Fibroblast of lung (primary cell): ENCODE measurements at regions not wholly inside any gene's neighbourhood (a gene's known extent, or its start where the extent isn't known, plus 50 kb on each side); places are given as distances from the start of the nearest gene placed in this dataset.

Experiments
- EZH2 ChIP-seq: IDR thresholded peaks from 2 replicates; pipeline ENCODE4 v1.5.1; 2012; ENCODE audit warnings: low read length, control low read depth, mild to moderate bottlenecking; ENCODE audit errors: missing control alignments
- TF ChIP-seq, protein P1 (sequence below), 2 donors: IDR thresholded peaks in 1 of 2; conservative IDR thresholded peaks in 1 of 2; 1 replicate in 1 of 2; 2 replicates in 1 of 2; pipeline ENCODE4 v1.5.1; 2011 to 2012; ENCODE audit warnings: low read length in 2 of 2, control low read depth in 1 of 2, inconsistent platforms in 1 of 2, low read depth in 1 of 2, mild to moderate bottlenecking in 1 of 2

DNA sequence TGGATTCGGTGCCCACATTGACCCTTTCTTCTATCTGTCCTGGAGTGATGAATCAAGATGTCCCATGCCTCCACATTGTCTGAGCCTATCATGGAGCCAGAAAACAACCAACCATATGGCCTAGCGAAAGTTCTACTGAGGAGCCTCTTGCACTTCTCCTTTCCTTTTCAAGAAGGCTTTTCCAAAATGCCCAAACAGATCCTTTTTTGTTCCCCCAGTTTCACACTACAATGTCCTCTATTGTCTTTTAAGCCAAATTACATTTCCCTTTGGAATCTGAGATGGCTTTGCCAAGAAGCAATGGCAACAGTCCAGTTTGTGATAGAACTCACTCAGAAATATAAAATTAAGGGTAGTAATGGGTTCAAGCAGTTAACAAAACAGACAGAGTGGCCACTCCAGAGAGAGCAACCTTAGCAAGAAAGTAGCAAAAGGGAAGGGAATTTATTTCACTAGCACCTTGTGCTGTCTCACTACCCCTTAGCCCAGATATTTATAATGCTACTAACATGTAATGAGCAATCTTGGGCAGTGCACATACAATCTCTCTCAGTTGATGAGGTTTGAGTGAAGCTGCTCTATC lies 194.6 kb upstream of the PDE1C start:
- TF ChIP-seq, protein P1, sequence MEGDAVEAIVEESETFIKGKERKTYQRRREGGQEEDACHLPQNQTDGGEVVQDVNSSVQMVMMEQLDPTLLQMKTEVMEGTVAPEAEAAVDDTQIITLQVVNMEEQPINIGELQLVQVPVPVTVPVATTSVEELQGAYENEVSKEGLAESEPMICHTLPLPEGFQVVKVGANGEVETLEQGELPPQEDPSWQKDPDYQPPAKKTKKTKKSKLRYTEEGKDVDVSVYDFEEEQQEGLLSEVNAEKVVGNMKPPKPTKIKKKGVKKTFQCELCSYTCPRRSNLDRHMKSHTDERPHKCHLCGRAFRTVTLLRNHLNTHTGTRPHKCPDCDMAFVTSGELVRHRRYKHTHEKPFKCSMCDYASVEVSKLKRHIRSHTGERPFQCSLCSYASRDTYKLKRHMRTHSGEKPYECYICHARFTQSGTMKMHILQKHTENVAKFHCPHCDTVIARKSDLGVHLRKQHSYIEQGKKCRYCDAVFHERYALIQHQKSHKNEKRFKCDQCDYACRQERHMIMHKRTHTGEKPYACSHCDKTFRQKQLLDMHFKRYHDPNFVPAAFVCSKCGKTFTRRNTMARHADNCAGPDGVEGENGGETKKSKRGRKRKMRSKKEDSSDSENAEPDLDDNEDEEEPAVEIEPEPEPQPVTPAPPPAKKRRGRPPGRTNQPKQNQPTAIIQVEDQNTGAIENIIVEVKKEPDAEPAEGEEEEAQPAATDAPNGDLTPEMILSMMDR (conservative IDR thresholded peaks at IDR 0.05 in 1 of 2, IDR thresholded peaks at IDR 0.05 in 1 of 2; ENCODE audit: low read depth in 1 of 2, low read length in 2 of 2), result no peak
- no peak for TF ChIP-seq EZH2
